ENCODE measurements at regions not wholly inside any gene's neighbourhood (a gene's known extent, or its start where the extent isn't known, plus 50 kb on each side); places are given as distances from the start of the nearest gene placed in this dataset.
A peak's percentile ranks its signal among the peaks of the same experiment; 100 is the strongest.
"Not testable (repeated sequence)": the region's sequence is repeated elsewhere in the genome, so short reads cannot be mapped to it uniquely, and the experiment has no call there.

DNA sequence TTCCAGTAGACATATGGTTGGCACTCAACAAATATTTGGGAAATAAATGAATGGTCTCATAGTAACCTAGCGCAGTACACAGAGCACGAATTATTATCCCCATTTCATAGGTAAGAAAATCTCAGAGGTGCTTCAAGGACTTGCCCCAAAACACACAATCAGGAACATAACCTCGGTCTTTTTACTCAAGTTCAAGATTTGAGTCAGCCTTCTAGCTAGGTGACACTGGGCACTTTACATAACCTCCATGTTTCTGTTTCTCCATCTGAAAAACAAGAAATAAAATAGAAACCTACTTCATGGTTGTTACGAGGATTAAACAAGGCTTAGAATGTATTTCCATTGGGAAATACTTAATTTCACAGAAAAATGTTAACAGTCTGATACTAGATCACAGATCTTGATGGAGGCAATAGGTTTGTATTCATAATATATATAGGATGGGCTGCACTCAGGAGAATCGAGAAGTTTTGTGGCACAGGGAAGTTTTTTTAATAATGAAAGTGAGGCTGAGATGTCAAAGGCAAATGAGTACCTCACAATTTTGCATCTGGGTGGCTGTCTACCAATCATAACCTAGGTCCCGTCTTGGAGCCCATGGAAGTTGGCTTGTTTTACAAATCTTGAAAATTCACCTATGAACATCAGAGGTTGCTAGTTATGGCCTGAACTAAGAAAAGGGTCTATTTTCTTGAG, 147.4 kb upstream of the ZC3H12C start:
- no peak for DNase-seq

GRCh38 chr11:109946322-109946846, 146.8 kb upstream of the ZC3H12C start:
- peak; percentile 37 for DNase-seq

DNA sequence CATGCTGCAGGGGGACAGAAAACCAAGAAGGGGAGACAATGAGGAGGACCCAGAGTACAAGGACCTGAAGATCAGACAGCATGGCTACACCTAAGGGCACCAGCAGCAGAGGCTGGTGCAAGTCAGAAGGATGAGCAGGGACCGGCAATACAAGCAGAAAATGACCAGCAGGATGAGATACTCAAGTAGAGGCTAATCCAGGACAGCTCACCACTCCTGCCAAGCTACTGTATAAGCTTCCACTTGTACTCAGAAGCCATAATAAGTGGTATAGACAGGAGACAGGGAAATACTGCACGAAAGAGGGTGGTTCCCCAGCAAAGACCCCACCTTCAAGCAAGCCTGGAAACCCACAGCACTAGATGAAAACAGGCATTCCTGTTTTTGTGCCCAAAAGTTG, 138.7 kb upstream of the ZC3H12C start:
- DNase-seq: no peak

DNA sequence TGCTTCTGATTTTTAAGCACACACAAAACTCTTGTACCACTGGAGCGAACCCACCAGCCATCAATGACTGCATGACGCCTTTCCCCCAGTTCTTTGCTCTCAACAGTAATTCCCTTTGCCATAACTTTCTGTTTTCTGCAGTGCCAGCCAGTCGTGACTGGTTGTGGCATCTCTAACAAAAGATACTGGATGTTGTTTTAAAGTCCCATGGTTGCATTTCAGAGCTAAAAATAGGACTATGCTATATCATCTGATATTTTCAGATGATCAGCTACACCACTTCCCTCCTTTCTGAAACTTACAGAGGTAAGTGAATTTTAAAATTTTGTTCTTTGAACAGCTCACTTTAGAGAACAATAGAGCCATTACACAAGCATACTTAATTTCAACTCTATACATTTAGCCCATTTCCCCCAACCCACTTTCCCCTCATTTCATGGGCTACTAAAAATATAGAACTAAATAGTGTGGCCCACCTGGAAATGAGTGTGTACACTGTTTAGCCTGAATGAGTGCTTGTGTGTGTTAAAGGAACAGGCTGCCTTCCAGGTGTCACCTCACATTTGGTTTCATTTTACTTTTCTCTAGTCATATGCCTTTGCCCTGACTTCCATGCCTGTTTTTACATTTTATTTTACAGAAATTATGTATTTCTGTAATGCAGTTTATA, 136.9 kb upstream of the ZC3H12C start:
- DNase-seq: no peak

DNA sequence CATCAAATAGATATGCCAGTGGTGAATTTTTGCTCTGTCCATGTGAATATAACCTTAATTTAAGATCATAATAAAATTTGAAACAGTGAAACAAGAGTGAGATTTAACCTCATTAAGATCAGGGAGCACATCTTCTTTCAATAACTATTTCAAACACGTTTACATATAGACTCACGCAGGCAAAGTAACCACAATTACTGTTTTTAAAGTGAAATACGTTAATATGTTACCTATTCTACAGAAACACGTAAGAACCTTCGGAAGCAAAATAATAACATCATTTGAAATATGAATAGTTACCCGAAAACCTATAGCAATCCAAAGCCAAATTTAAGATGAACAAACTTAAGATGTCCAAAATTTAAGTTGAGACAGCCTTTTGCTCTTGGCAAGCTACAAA, 136.2 kb upstream of the ZC3H12C start:
- no peak for DNase-seq

DNA sequence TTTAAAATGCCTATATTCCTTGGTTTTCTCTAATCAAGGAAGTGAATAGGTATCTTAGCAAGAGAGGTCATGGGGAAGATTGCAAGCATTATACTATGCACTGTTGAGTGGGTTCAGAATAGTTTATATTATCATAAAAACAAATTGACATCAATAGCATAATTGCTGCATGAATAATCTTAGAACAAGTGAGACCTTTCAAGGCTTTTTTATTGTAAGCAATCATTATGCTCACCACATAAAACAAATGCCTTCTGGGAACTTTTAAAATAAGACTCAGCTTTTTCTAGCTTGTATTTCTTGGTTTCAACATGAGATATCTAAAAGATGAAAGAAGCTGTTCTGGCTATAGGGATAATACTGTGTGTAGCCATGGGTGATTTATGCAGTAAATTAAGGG, 135.6 kb upstream of the ZC3H12C start:
- DNase-seq: no peak

DNA sequence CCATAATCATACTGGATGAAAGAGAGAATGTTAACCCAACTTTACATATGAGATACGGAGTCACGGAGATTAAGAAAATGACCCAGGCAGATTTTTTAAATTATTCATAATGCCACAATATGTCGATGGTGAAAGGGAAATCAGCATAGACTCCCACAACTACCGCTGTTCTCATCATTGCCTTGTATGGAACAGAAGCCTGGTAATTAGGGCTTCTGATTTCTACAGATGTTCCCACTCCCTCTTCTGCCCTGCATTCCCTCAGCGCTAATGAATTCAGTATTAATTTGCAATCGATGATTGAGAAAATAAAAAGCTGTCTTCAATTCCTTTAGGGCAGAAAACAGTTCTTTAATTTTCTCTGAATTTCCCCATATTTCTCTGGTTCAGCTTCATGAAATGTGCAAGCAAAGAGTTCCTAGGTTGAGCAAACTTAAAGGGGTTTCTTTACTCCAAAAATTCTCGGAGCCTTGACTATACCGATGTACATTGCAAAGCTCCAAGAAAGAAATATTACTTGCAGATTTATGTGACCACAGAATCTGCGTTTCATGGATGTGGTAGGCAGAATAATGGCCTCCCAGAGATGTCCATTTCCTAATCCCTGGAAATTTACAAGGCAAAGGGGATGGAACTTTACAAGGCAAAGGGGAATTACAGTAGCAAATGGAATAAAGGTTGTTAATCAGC, 134.9 kb upstream of the ZC3H12C start:
- DNase-seq: no peak

DNA sequence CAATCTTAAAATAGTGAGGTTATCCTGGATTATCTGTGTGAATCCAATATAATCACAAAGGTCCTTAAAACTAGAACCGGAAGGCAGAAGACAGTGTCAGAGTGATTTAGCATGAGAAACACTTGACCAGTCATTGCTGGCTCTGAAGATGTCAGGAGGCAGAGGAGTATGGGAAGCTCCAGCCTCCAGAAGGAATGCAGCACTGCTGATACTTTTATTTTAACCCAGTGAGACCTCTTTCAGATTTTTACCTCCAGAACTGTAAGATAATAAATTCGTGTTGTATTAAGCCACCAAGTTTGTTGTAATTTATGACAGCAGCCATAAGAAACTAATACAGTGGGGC, 134.4 kb upstream of the ZC3H12C start:
- no peak for DNase-seq

- DNase-seq: no peak
Observed at GRCh38 chr11:109960831-109961230, 132.4 kb upstream of the ZC3H12C start.

GRCh38 chr11:109961261-109961660, 131.9 kb upstream of the ZC3H12C start:
- DNase-seq: no peak

- peak; percentile 13 for DNase-seq
Observed at GRCh38 chr11:109963101-109963500, 130.1 kb upstream of the ZC3H12C start.

GRCh38 chr11:109964487-109964886, 128.7 kb upstream of the ZC3H12C start:
- peak; percentile 35 for DNase-seq

DNA sequence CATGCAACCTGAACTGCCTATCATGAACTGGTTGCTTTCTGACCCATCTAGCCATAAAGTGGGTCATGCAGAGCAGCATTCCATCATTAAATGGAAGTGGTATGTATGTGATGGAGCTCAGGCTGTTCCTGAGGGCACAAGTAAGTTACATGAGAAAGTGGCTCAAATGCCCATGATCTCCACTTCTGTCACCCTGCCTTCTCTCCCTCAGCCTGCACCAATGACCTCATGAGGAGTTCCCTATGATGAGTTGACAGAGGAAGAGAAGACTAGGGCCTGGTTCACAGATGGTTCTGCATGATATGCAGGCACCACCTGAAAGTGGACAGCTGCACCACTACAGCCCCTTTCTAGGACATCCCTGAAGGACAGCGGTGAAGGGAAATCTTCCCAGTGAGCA, 127.7 kb upstream of the ZC3H12C start:
- DNase-seq: not testable (repeated sequence)

DNA sequence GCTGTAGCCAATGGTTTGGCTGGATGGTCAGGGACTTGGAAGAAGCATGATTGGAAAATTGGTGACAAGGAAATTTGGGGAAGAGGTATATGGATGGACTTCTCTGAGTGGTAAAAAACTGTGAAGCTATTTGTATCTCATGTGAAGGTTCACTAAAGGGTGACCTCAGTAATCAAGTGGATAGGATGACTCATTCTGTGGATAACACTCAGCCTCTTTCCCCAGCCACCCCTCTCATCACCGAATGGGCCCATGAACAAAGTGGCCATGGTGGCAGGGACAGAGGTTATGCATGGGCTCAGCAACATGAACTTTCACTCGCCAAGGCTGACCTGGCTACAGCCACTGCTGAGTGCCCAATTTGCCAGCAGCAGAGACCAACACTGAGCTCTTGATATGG, 127.3 kb upstream of the ZC3H12C start:
- not testable (repeated sequence) for DNase-seq

DNA sequence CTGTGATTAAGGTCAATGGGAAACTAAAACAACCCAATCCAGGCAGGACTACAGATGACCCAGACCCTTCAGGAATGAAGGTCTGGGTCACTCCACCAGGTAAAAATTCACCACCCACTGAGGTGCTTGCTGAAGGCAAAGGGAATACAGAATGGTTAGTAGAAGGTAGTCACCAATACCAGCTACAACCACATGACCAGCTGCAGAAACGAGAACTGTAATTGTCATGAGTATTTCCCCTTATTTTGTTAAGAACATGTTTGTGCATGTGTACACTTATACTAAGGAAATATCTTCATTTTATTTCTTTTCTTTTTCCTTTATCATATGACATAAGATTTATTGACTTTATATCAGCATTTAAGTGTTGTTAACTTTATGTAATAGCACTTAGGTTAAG, 126.1 kb upstream of the ZC3H12C start:
- DNase-seq: not testable (repeated sequence)

DNA sequence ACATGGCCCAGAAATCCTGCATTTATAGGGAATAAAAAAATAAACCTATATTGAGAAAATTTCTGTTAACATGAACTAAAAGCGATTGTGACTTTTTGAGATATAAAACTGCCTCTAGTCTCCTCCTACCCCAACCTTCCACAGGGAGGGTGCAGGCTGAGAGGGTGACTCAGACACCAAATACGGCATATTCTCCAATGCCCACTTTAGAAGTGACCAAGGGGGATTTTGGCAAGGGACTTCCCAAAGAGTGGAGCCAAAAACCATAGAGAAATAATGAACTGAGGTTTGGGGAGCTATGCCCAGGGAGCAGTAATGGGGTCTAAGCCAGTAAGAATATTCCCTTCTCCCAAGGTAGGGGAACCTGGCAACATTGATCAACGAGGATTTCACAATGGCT, 124.9 kb upstream of the ZC3H12C start:
- no peak for DNase-seq

DNA sequence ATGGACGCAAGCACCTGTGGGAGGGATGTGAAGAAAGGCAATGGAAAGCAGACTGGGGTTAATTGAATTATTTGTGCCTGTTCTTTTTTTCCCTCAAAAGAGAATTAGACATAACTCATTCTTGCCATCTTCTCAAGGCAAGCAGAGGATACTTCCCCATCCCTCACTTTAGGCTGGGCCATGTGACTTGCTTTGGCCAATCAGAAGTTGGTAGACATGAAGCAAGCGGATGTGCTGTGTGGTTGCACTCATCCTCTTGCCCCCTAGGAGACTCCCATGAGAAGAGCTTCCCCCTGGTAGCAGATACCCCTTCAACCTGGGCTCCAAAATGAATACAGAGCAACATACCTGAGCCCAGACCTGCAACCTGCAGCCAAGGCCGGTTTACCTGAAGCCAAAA, 124.4 kb upstream of the ZC3H12C start:
- no peak for DNase-seq

GRCh38 chr11:109970516-109971183, 122.5 kb upstream of the ZC3H12C start:
- no peak for DNase-seq

DNA sequence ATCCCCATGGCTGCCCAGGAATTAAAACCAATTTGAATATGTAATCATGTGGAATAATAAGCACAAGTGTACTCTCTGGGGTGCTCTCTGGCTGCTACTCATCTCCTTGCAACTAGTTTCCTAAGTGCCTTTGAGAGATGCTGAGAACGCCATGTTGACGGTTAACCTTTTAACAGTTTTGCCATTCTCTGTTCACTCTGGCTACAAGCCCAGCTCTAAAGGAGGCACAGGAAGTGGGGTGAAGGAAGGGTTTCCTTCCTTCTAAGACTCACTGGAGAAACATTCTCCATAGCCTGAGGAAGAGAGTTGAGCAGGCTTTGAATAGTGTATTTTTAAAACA, 122.0 kb upstream of the ZC3H12C start:
- DNase-seq: no peak

GRCh38 chr11:109972181-109972715, 120.9 kb upstream of the ZC3H12C start:
- no peak for DNase-seq

- no peak for DNase-seq
Observed at GRCh38 chr11:109972939-109973338, 120.3 kb upstream of the ZC3H12C start.

- DNase-seq: no peak
Observed at GRCh38 chr11:109973486-109973885, 119.7 kb upstream of the ZC3H12C start.

DNA sequence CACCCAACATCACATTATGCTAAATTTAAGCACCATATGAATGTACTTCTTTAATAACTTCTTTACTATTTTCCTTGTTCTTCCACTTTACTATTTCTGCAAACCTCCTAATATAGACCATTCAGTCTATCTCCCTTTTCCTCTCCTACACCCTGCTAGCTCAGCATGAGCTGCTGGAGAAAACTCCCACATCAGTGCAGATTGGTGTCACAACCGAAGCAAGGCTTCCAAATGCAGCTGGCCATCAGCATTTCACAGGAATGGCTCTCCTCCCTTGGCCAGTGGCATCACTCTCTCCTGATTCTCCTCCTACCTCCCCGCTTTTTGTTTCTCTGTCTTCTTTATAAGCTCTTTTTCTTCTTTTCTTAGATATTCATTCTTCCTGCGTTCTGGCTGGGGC, 118.7 kb upstream of the ZC3H12C start:
- no peak for DNase-seq
